ENCODE measurements at regions not wholly inside any gene's neighbourhood (a gene's known extent, or its start where the extent isn't known, plus 50 kb on each side); places are given as distances from the start of the nearest gene placed in this dataset.

DNA sequence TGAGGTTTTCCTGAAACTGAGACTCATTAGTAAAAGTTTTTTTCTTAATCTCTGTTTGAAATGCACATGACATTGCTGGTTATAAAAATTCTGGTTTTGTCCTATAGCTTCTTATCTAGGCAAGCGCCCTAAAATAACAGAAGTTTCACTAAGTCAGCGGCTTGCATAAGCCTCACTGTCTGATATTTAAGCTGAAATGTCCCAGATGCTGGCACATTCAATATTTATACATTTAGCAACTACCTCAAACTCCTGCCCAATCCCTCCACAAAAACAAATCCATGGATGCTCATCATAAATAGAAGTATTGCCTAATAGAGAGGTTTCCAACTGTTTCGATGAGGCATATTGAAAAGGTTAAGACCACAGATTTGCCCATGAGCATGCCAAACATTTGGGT, 83.1 kb upstream of the EGR2 start:
- TF ChIP-seq SIN3A (IDR thresholded peaks at IDR 0.05; ENCODE audit: borderline replicate concordance, insufficient read depth, low read length) (no peak), TAF1 (IDR thresholded peaks at IDR 0.05; ENCODE audit: borderline replicate concordance, insufficient read depth, low read length) (no peak), POLR2AphosphoS5 (IDR thresholded peaks at IDR 0.05; ENCODE audit: low read depth, low read length) (no peak)

Data from PFSK-1 (cell line).